Mammary epithelial cell (primary cell): ENCODE measurements at regions not wholly inside any gene's neighbourhood (a gene's known extent, or its start where the extent isn't known, plus 50 kb on each side); places are given as distances from the start of the nearest gene placed in this dataset.

Experiments
- EZH2 ChIP-seq: IDR thresholded peaks from 2 replicates; pipeline ENCODE4 v1.6.1; 2012; ENCODE audit warnings: low read length, inconsistent platforms, borderline replicate concordance
- TF ChIP-seq, protein P1 (sequence below), 2 donors: IDR thresholded peaks in 1 of 2; conservative IDR thresholded peaks in 1 of 2; 2 replicates each; pipeline ENCODE4 v1.5.1; 2011 to 2012; ENCODE audit warnings: inconsistent platforms in 2 of 2, low read length in 2 of 2, mild to moderate bottlenecking in 2 of 2, control low read depth in 1 of 2, low read depth in 1 of 2; ENCODE audit not compliant: insufficient read depth in 1 of 2; ENCODE audit errors: extremely low read depth in 1 of 2

DNA sequence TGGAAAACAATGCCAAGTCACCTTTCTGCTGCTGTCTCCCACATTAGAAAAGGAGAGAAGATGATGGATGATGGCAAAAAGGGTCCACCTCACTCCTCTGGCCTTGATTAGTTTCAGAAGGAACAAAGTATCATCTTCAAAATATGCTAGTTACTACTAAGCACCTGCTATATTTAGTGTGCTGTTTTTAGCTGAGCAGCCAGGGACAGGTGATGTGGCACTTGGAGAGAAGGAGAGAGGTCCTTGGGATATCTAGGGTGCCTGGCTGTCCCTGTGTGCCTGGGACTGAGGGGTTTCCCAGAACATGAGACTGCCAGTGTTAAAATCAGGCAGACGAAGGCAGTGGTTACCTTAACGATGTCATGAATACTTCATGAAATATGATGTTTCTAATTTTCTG is 235.5 kb upstream of the NT5C1B start:
- TF ChIP-seq, protein P1, sequence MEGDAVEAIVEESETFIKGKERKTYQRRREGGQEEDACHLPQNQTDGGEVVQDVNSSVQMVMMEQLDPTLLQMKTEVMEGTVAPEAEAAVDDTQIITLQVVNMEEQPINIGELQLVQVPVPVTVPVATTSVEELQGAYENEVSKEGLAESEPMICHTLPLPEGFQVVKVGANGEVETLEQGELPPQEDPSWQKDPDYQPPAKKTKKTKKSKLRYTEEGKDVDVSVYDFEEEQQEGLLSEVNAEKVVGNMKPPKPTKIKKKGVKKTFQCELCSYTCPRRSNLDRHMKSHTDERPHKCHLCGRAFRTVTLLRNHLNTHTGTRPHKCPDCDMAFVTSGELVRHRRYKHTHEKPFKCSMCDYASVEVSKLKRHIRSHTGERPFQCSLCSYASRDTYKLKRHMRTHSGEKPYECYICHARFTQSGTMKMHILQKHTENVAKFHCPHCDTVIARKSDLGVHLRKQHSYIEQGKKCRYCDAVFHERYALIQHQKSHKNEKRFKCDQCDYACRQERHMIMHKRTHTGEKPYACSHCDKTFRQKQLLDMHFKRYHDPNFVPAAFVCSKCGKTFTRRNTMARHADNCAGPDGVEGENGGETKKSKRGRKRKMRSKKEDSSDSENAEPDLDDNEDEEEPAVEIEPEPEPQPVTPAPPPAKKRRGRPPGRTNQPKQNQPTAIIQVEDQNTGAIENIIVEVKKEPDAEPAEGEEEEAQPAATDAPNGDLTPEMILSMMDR (conservative IDR thresholded peaks at IDR 0.05 in 1 of 2, IDR thresholded peaks at IDR 0.05 in 1 of 2; ENCODE audit: extremely low read depth in 1 of 2, insufficient read depth in 1 of 2, low read depth in 1 of 2, low read length in 2 of 2) = no peak
- no peak for TF ChIP-seq EZH2
